Uterus (tissue), 2 donors: ENCODE measurements at regions not wholly inside any gene's neighbourhood (a gene's known extent, or its start where the extent isn't known, plus 50 kb on each side); places are given as distances from the start of the nearest gene placed in this dataset.

ENCODE experiments used
- POLR2A ChIP-seq, 2 donors: fragments of 450-650 bp; IDR thresholded peaks; one replicate each; pipeline ENCODE4 v1.6.1; 2016; ENCODE audit warnings: antibody characterized with exemption in 2 of 2, mild to moderate bottlenecking in 1 of 2, moderate library complexity in 1 of 2
- TF ChIP-seq, protein P1 (sequence below), 4 experiments: fragments of 200-600 bp in 2 of 4; fragments of 450-650 bp in 2 of 4; sonication (generic) in 2 of 4; IDR thresholded peaks; one replicate each; pipeline ENCODE4 v1.5.1; 2016 to 2019; ENCODE audit warnings: antibody characterized with exemption in 4 of 4, mild to moderate bottlenecking in 2 of 4, moderate library complexity in 1 of 4

DNA sequence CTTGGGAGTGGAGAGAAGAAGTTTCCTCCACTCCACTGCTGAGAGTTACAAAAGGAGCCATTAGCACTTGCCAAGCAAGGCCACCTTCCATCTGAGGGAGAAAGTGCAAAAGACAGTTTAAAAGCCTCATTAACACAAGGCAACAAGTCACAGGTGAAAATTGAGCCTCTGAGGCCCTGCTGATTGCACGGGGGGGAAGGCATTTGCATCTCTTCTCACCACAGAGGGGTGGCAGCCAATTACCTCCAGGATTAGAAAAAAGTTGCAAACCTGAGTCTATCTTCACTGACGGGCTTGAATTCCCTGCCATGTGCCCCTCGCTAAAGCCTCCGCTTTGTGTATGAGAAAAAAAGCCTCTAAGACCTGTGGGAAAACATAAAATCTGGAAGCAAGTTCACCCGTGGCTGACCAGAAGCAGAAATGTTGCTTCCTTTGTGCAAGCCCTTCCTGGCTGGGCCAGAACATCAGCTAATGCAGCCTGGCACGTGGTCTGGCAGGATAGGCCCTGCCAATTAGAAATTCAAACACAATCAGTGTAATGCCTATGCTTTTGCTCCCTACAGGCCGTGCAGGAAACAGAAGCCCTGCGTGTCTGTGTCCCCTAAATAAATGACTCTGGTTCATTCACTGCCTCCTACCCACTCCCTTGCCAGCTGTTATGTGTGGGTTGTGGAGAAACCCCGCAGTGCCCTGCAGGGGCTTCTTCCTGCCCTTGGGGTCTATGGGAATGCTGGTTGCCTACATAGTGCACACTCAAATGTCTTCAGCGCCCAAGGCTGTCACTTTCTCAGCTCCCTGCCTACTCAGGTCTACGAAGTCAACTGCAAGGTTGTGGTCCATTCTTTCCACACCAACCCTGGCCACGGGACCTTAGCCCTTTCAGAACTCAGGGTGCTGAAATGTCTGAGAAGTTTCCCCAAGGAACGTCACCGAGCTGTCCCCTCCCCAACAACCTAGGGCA lies 150.2 kb downstream of the UQCRFS1 start:
- TF ChIP-seq, protein P1, sequence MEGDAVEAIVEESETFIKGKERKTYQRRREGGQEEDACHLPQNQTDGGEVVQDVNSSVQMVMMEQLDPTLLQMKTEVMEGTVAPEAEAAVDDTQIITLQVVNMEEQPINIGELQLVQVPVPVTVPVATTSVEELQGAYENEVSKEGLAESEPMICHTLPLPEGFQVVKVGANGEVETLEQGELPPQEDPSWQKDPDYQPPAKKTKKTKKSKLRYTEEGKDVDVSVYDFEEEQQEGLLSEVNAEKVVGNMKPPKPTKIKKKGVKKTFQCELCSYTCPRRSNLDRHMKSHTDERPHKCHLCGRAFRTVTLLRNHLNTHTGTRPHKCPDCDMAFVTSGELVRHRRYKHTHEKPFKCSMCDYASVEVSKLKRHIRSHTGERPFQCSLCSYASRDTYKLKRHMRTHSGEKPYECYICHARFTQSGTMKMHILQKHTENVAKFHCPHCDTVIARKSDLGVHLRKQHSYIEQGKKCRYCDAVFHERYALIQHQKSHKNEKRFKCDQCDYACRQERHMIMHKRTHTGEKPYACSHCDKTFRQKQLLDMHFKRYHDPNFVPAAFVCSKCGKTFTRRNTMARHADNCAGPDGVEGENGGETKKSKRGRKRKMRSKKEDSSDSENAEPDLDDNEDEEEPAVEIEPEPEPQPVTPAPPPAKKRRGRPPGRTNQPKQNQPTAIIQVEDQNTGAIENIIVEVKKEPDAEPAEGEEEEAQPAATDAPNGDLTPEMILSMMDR (IDR thresholded peaks at IDR 0.05): no peak
- TF ChIP-seq POLR2A (IDR thresholded peaks at IDR 0.05): no peak
